AG04450 (cell line): ENCODE measurements at regions not wholly inside any gene's neighbourhood (a gene's known extent, or its start where the extent isn't known, plus 50 kb on each side); places are given as distances from the start of the nearest gene placed in this dataset.

Experiments used
- CTCF ChIA-PET: fragments of 300-600, 350-600 bp; formaldehyde crosslinking; extraction: SDS; loops from one replicate; lab custom pipeline; 2022; ENCODE audit warnings: antibody characterized with exemption, inconsistent platforms; lab: Charles Lee
- POLR2A ChIA-PET: fragments of 350-600 bp; formaldehyde crosslinking; extraction: SDS; loops from one replicate; lab custom pipeline; 2021; ENCODE audit warnings: antibody characterized with exemption, inconsistent platforms; lab: Yijun Ruan, JAX
- DNase-seq: peaks from one replicate; pipeline ENCODE4 v3.0.0-alpha.2; 2011; ENCODE audit warnings: low read depth, low spot score
- H3K27ac ChIP-seq: one replicate; pipeline ENCODE4 v1.5.1; 2012; ENCODE audit warnings: low read depth, low read length, control low read depth
- H3K27me3 ChIP-seq: one replicate; pipeline ENCODE4 v1.6.0; 2012; ENCODE audit warnings: low read length; ENCODE audit not compliant: control insufficient read depth, insufficient read depth
- H3K4me3 ChIP-seq: 2 replicates; pipeline ENCODE4 v1.5.1; 2011; ENCODE audit warnings: mild to moderate bottlenecking, low read depth, low read length, control low read depth
- H3K9me3 ChIP-seq: 2 replicates; pipeline ENCODE4 v1.5.1; 2012; ENCODE audit warnings: low read length; ENCODE audit not compliant: control insufficient read depth, insufficient read depth
- CTCF ChIP-seq: IDR thresholded peaks from 2 replicates; pipeline ENCODE4 v1.5.1; 2011; ENCODE audit warnings: low read depth, low read length, control low read depth, inconsistent platforms

- CTCF ChIA-PET: interaction anchor here (10.5 kb wide), 1 partner anchor 151 kb away, joined by 709 read pairs; no protein-coding TSS in a partner anchor
- Histone ChIP-seq H3K27me3 (no peaks in the 10 kb centered on the region), H3K27ac (no peak overlapping the region), H3K9me3 (no peaks in the 10 kb centered on the region), H3K4me3 (no peak overlapping the region)
- TF ChIP-seq CTCF: no peak
- POLR2A ChIA-PET: no interaction called here
- DNase-seq: no peak
These were observed 102.5 kb downstream of the EBNA1BP2 start for GRCh38 chr1:43069461-43070050.

- ChIA-PET CTCF (interaction anchor here (10.5 kb wide), 1 partner anchor 151 kb away, joined by 709 read pairs; no protein-coding TSS in a partner anchor), POLR2A (no interaction called here)
- no peaks in the 10 kb centered on the region for H3K9me3 ChIP-seq
- no peaks in the 10 kb centered on the region for H3K27me3 ChIP-seq
- H3K4me3 ChIP-seq: no peak overlapping the region
- H3K27ac ChIP-seq: no peak overlapping the region
- no peak for DNase-seq
- TF ChIP-seq CTCF: no peak
These were observed 103.2 kb downstream of the EBNA1BP2 start for GRCh38 chr1:43068911-43069310.

- Histone ChIP-seq H3K9me3 (no peaks in the 10 kb centered on the region), H3K27ac (no peak overlapping the region), H3K4me3 (peak overlapping the region; percentile 32; the same call in 1 of the 2 replicates), H3K27me3 (no peaks in the 10 kb centered on the region)
- no peak for TF ChIP-seq CTCF
- POLR2A ChIA-PET: no interaction called here
- no peak for DNase-seq
- CTCF ChIA-PET: interaction anchor here (10.5 kb wide), 1 partner anchor 150 kb away, joined by 709 read pairs; no protein-coding TSS in a partner anchor
These were observed 103.9 kb downstream of the EBNA1BP2 start for GRCh38 chr1:43067977-43068751.

GRCh38 chr1:43067233-43067745 lies 104.8 kb downstream of the EBNA1BP2 start:
- DNase-seq: no peak
- Histone ChIP-seq H3K27ac (no peak overlapping the region), H3K27me3 (no peaks in the 10 kb centered on the region), H3K9me3 (no peaks in the 10 kb centered on the region), H3K4me3 (no peak overlapping the region)
- no peak for TF ChIP-seq CTCF
- CTCF ChIA-PET: no interaction called here
- POLR2A ChIA-PET: no interaction called here

- ChIA-PET POLR2A (no interaction called here), CTCF (no interaction called here)
- H3K27me3 ChIP-seq: no peaks in the 10 kb centered on the region
- DNase-seq: no peak
- H3K4me3 ChIP-seq: no peak overlapping the region
- no peak for TF ChIP-seq CTCF
- H3K9me3 ChIP-seq: no peaks in the 10 kb centered on the region
- no peak overlapping the region for H3K27ac ChIP-seq
These were observed 105.5 kb downstream of the EBNA1BP2 start for GRCh38 chr1:43066578-43066977.
